NB4 (cell line): ENCODE measurements at regions not wholly inside any gene's neighbourhood (a gene's known extent, or its start where the extent isn't known, plus 50 kb on each side); places are given as distances from the start of the nearest gene placed in this dataset.

Experiments used
- CTCF ChIP-seq: IDR thresholded peaks from one replicate; pipeline ENCODE4 v1.5.1; 2012; ENCODE audit warnings: low read depth, low read length
- MYC ChIP-seq: IDR thresholded peaks from 2 replicates; pipeline ENCODE4 v1.6.1; 2011; ENCODE audit warnings: low read depth, low read length
- POLR2A ChIP-seq: IDR thresholded peaks from 2 replicates; pipeline ENCODE4 v1.6.1; 2011; ENCODE audit warnings: mild to moderate bottlenecking; ENCODE audit not compliant: insufficient read length; ENCODE audit errors: extremely low read depth
- TF ChIP-seq, protein P1 (sequence below): IDR thresholded peaks from 2 replicates; pipeline ENCODE4 v1.6.1; 2011; ENCODE audit warnings: low read depth, low read length

DNA sequence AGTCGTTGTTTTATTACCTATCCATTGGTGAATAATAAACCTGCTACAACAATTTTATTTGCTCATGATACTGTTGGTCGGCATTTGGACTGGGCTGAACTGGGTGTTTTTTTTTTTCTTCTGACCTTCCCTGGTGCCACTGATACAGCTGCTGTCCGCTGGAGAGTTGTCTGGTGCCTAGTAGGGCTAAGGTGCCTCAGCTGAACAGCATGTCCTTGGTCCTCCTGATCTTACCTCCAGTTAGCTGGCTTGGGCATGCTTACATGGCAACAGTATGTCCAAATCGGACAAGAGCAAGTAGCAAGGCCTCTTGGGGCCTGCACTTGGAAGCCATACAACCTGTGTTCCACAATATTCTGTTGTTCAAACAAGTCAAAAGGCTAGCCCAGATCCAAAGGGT lies 563.4 kb downstream of the BMP2 start:
- TF ChIP-seq CTCF (no peak), MYC (no peak), POLR2A (no peak)
- TF ChIP-seq, protein P1, sequence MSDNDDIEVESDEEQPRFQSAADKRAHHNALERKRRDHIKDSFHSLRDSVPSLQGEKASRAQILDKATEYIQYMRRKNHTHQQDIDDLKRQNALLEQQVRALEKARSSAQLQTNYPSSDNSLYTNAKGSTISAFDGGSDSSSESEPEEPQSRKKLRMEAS: no peak
